ENCODE measurements at regions not wholly inside any gene's neighbourhood (a gene's known extent, or its start where the extent isn't known, plus 50 kb on each side); places are given as distances from the start of the nearest gene placed in this dataset.
A peak's percentile ranks its signal among the peaks of the same experiment; 100 is the strongest.
"Not testable (repeated sequence)": the region's sequence is repeated elsewhere in the genome, so short reads cannot be mapped to it uniquely, and the experiment has no call there.

DNA sequence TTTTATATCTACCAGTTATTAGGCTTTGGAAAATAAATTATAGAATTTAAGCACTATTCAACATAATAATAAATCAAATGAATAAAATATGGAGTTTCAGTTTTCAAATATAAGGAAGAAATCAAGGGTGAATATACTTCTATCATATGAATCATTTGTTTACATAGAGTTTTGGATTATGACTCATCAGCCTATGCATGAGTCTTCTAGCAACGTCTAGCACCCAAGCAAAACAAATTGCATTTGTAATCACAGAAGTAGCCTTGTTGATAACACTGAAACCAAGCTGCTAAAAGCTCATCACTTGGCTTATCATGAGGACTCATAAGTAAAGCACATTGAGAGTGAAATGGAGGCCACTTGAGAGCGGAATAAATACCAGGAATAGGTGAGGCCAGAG, 434.6 kb downstream of the PCDH11X start:
- Mint-ChIP-seq H3K36me3 (ENCODE audit: low read depth) (no peaks in the 10 kb centered on the region), H3K4me3 (no peak overlapping the region), H3K27me3 (ENCODE audit: insufficient read depth) (no peaks in the 10 kb centered on the region), H3K9me3 (peaks cover 7% of the 10 kb centered on the region), H3K4me1 (ENCODE audit: low read depth) (no peaks in the 10 kb centered on the region), H3K27ac (no peak overlapping the region)
- TF ChIP-seq, protein P1, sequence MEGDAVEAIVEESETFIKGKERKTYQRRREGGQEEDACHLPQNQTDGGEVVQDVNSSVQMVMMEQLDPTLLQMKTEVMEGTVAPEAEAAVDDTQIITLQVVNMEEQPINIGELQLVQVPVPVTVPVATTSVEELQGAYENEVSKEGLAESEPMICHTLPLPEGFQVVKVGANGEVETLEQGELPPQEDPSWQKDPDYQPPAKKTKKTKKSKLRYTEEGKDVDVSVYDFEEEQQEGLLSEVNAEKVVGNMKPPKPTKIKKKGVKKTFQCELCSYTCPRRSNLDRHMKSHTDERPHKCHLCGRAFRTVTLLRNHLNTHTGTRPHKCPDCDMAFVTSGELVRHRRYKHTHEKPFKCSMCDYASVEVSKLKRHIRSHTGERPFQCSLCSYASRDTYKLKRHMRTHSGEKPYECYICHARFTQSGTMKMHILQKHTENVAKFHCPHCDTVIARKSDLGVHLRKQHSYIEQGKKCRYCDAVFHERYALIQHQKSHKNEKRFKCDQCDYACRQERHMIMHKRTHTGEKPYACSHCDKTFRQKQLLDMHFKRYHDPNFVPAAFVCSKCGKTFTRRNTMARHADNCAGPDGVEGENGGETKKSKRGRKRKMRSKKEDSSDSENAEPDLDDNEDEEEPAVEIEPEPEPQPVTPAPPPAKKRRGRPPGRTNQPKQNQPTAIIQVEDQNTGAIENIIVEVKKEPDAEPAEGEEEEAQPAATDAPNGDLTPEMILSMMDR (IDR thresholded peaks at IDR 0.05): no peak
- DNase-seq: no peak

DNA sequence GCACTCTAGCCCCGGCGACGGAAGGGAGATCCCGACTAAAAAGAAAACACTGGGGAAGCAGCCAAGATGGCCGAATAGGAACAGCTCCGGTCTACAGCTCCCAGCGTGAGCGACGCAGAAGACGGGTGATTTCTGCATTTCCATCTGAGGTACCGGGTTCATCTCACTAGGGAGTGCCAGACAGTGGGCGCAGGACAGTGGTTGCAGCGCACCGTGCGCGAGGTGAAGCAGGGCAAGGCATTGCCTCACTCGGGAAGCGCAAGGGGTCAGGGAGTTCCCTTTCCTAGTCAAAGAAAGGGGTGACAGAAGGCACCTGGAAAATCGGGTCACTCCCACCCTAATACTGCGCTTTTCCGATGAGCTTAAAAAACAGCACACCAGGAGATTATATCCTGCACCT, 435.8 kb downstream of the PCDH11X start:
- H3K27me3 Mint-ChIP-seq (ENCODE audit: insufficient read depth); H3K9me3 Mint-ChIP-seq; DNase-seq; H3K36me3 Mint-ChIP-seq (ENCODE audit: low read depth); H3K4me1 Mint-ChIP-seq (ENCODE audit: low read depth); H3K4me3 Mint-ChIP-seq; H3K27ac Mint-ChIP-seq: not testable (repeated sequence)

DNA sequence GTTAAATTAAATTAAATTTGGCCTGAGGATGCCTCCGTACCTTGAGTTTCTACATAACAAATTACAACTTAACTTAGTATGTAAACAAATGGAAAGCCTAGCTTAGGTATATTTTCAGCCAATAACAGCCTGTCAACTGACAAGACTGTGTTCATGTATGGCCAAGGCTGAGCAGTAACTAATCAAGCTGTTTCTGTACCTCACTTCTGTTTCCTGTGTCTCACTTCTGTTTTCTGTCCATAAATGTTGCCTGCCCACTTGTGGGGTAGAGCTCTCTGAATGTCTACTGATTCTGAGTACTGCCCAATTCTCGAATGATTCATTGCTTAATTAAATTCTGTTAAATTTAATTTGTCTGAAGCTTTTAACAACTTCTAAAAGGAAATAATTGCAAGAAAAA, 445.2 kb downstream of the PCDH11X start:
- peaks cover 5% of the 10 kb centered on the region; the same call in 1 of the 2 replicates for H3K9me3 Mint-ChIP-seq
- H3K4me1 Mint-ChIP-seq (ENCODE audit: low read depth): no peaks in the 10 kb centered on the region
- H3K36me3 Mint-ChIP-seq (ENCODE audit: low read depth): no peaks in the 10 kb centered on the region
- H3K4me3 Mint-ChIP-seq: no peak overlapping the region
- no peak for DNase-seq
- H3K27me3 Mint-ChIP-seq (ENCODE audit: insufficient read depth): no peaks in the 10 kb centered on the region
- TF ChIP-seq, protein P1 (IDR thresholded peaks at IDR 0.05): no peak
- H3K27ac Mint-ChIP-seq: no peak overlapping the region

DNA sequence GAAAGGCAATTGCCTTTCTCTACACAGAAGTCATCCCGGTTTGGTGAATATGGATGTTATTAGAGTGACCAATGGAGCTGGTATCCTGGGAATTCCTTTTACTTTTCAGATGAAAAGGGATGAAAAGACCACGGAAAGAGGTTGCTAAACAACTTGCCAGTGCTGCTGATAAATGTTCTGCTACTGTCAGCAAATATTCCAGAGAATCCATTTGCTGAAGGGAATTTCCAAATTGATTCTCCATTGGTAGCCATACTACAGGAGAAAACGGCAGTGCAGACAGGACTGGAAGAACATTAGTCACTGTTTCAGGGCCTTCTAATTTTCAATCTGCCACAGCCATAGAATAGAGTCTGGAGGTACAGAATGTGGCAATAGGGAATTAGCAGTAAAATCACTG, 451.5 kb downstream of the PCDH11X start:
- no peak for DNase-seq
- H3K36me3 Mint-ChIP-seq (ENCODE audit: low read depth): no peaks in the 10 kb centered on the region
- H3K4me3 Mint-ChIP-seq: no peak overlapping the region
- no peaks in the 10 kb centered on the region for H3K4me1 Mint-ChIP-seq (ENCODE audit: low read depth)
- TF ChIP-seq, protein P1 (IDR thresholded peaks at IDR 0.05): no peak
- H3K27ac Mint-ChIP-seq: no peak overlapping the region
- no peaks in the 10 kb centered on the region for H3K27me3 Mint-ChIP-seq (ENCODE audit: insufficient read depth)
- H3K9me3 Mint-ChIP-seq: no peaks in the 10 kb centered on the region; the same call in 1 of the 2 replicates

DNA sequence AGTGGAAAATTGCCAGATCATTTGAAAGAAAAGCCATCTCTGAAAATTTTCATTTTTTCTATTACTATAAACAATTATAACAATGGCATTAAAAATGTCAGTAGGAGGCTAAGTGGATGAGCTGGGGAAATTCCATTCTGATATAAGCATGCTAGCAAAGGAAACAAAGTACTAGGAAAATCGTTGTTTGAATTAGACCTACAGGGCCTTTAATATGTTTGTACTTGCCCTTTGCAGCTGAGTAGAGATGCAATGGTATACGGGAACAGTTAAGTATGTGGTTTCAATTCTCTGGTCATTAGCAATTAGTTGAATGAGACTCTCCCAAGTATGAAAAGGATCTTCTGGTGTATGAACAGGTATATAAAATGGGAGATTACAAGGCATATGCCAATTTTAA, 452.2 kb downstream of the PCDH11X start:
- Mint-ChIP-seq H3K36me3 (ENCODE audit: low read depth) (no peaks in the 10 kb centered on the region), H3K27me3 (ENCODE audit: insufficient read depth) (no peaks in the 10 kb centered on the region), H3K4me1 (ENCODE audit: low read depth) (no peaks in the 10 kb centered on the region), H3K27ac (no peak overlapping the region), H3K9me3 (no peaks in the 10 kb centered on the region; the same call in 1 of the 2 replicates), H3K4me3 (no peak overlapping the region)
- no peak for DNase-seq
- TF ChIP-seq, protein P1 (IDR thresholded peaks at IDR 0.05): no peak

DNA sequence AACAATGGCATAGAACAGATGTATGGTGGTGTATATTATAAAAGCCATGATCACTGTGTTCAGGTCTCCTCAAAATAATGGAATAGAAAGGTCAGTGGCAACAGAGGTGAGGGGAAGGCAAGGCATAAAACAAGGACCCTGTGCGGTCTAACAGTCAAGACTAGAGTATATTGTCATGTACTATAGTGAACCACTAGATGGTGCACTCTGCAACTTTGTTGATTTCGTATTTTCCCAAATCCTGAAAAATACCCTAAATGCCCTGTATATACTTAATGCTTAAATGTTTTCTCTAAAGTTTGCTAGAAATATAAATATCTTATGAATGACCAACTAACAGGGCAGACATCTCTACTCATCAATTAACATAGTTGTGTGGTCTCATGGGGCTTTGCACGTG, 453.0 kb downstream of the PCDH11X start:
- Mint-ChIP-seq H3K4me3 (no peak overlapping the region), H3K9me3 (no peaks in the 10 kb centered on the region; the same call in 1 of the 2 replicates), H3K36me3 (ENCODE audit: low read depth) (no peaks in the 10 kb centered on the region), H3K27ac (no peak overlapping the region), H3K4me1 (ENCODE audit: low read depth) (no peaks in the 10 kb centered on the region), H3K27me3 (ENCODE audit: insufficient read depth) (no peaks in the 10 kb centered on the region)
- TF ChIP-seq, protein P1 (IDR thresholded peaks at IDR 0.05): peak; percentile 56; the same call in 1 of the 2 replicates
- DNase-seq: no peak

All from HFFc6 (cell line).